HUES64 (cell line): ENCODE measurements at regions not wholly inside any gene's neighbourhood (a gene's known extent, or its start where the extent isn't known, plus 50 kb on each side); places are given as distances from the start of the nearest gene placed in this dataset.

Experiments used
- H3K27ac ChIP-seq: 2 replicates; pipeline ENCODE4 v1.7.0; 2013; ENCODE audit warnings: low read depth, low read length, inconsistent platforms
- H3K27me3 ChIP-seq: 2 replicates; pipeline ENCODE4 v1.6.1; 2013; ENCODE audit warnings: mild to moderate bottlenecking, low read length; ENCODE audit not compliant: insufficient read depth
- H3K36me3 ChIP-seq: 2 replicates; pipeline ENCODE4 v1.6.1; 2013; ENCODE audit warnings: mild to moderate bottlenecking, low read length; ENCODE audit not compliant: insufficient read depth
- H3K4me1 ChIP-seq: 2 replicates; pipeline ENCODE4 v1.6.1; 2013; ENCODE audit warnings: mild to moderate bottlenecking, low read length, moderate library complexity; ENCODE audit not compliant: insufficient read depth
- H3K4me3 ChIP-seq: 2 replicates; pipeline ENCODE4 v1.5.1; 2013; ENCODE audit warnings: mild to moderate bottlenecking, low read length, moderate library complexity
- H3K9ac ChIP-seq: 2 replicates; pipeline ENCODE4 v1.6.1; 2013; ENCODE audit warnings: mild to moderate bottlenecking, low read depth, low read length
- H3K9me3 ChIP-seq: 2 replicates; pipeline ENCODE4 v1.6.1; 2013; ENCODE audit warnings: low read depth, low read length; ENCODE audit not compliant: insufficient read depth
- WGBS: fragments of 150-250, 120-280 bp; methylation state at CpG from one replicate; pipeline ENCODE4 v1.1.7; 2013; ENCODE audit warnings: missing lambda C conversion rate; 5-methylcytosine and 5-hydroxymethylcytosine counted together

GRCh38 chr11:103530257-103530656 is 421.0 kb downstream of the DYNC2H1 start:
- H3K36me3 ChIP-seq: no peaks in the 10 kb centered on the region
- no peak overlapping the region for H3K27ac ChIP-seq
- peaks cover 20% of the 10 kb centered on the region for H3K4me1 ChIP-seq
- 100% methylated on average over 1 of the region's 4 CpGs for WGBS
- no peak overlapping the region for H3K9ac ChIP-seq
- no peaks in the 10 kb centered on the region for H3K27me3 ChIP-seq
- no peaks in the 10 kb centered on the region for H3K9me3 ChIP-seq
- no peak overlapping the region for H3K4me3 ChIP-seq

DNA sequence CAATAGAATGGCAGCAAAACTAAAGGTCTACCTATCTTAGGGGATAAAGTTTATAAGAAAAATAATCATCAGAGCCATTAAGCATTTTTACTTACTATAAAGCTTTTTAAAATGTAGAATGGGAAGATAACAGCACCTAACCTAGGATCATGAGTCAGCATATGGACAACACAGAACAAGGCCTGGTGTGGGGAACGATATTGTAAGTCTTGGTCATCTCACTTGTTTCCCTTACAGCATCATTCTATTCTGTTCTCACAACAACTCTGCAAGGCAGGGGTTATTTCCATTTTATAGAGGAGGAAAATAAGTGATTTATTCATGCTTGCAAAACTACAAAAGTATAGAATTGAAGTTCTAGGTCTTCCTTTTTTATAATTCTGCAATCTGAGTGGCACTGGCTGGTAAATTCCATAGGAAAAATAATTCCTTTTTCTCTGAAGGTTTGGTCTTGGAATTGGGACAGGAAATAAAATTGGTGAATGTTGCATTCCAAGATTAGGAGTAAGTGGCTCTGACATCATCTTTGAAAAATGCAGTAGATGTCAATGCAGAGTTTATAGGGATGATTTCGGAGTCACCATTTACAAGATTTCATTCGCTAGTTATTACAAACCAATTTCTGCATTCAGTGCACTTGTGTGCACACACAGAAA is 423.0 kb downstream of the DYNC2H1 start:
- Histone ChIP-seq H3K9ac (no peak overlapping the region), H3K27ac (no peak overlapping the region), H3K9me3 (no peaks in the 10 kb centered on the region), H3K27me3 (no peaks in the 10 kb centered on the region), H3K4me3 (no peak overlapping the region), H3K36me3 (no peaks in the 10 kb centered on the region), H3K4me1 (peaks cover 23% of the 10 kb centered on the region)
- WGBS: 89% methylated on average over 3 of the region's 3 CpGs

DNA sequence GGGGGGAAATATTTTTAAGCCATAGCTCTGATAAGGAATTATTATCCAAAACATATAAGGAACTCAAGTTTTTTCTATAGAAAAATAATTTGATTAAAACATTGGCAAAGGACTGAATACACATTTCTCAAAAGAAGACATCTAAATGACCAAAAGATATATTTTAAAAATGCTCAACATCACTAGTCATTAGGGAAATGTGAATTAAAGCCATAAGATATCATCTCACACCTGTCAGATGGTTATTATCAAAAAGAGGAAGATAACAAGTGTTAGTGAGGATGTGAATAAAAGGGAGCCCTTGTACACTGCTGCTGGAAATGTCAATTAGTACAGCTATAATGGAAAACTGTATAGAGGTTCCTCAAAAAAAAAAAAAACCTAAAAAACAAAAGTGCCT is 425.0 kb downstream of the DYNC2H1 start:
- no peaks in the 10 kb centered on the region for H3K9me3 ChIP-seq
- no peaks in the 10 kb centered on the region for H3K36me3 ChIP-seq
- H3K27ac ChIP-seq: no peak overlapping the region
- no peaks in the 10 kb centered on the region for H3K27me3 ChIP-seq
- H3K4me3 ChIP-seq: no peak overlapping the region
- H3K9ac ChIP-seq: no peak overlapping the region
- peaks cover 9% of the 10 kb centered on the region for H3K4me1 ChIP-seq

GRCh38 chr11:103534959-103535358 is 425.7 kb downstream of the DYNC2H1 start:
- no peak overlapping the region for H3K4me3 ChIP-seq
- no peak overlapping the region for H3K9ac ChIP-seq
- WGBS: no CpG with 5 or more reads among the region's 2 CpGs
- 0 out of 2 replicates have a peak, but pooled peaks cover 5% of the 10 kb centered on the region for H3K9me3 ChIP-seq
- H3K4me1 ChIP-seq: peaks cover 4% of the 10 kb centered on the region; the same call in 1 of the 2 replicates
- no peak overlapping the region for H3K27ac ChIP-seq
- no peaks in the 10 kb centered on the region for H3K27me3 ChIP-seq
- H3K36me3 ChIP-seq: no peaks in the 10 kb centered on the region

DNA sequence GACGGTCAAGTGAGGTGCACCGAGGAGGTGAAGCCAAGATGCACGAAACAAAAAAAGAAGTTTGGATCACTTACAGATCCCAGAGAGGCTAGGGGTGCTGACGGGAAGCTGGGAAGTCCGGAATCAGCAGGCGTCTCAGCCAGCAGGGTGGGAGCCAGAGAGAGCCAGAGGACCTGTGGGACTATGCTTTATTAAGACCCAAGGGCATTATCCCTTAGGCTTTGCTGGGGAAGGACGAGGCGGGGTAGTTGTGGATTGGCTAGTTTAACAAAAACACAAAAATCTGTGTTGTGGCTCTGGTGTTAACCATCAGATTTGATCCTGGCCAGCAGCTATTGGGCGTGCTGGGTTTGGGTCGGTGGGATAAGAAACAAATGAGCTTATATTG is 427.1 kb downstream of the DYNC2H1 start:
- H3K9me3 ChIP-seq: peaks cover 15% of the 10 kb centered on the region
- H3K27me3 ChIP-seq: no peaks in the 10 kb centered on the region
- no peak overlapping the region for H3K4me3 ChIP-seq
- no peak overlapping the region for H3K9ac ChIP-seq
- H3K36me3 ChIP-seq: no peaks in the 10 kb centered on the region
- WGBS: 92% methylated on average over 10 of the region's 10 CpGs
- peaks cover 4% of the 10 kb centered on the region; the same call in 1 of the 2 replicates for H3K4me1 ChIP-seq
- H3K27ac ChIP-seq: no peak overlapping the region

DNA sequence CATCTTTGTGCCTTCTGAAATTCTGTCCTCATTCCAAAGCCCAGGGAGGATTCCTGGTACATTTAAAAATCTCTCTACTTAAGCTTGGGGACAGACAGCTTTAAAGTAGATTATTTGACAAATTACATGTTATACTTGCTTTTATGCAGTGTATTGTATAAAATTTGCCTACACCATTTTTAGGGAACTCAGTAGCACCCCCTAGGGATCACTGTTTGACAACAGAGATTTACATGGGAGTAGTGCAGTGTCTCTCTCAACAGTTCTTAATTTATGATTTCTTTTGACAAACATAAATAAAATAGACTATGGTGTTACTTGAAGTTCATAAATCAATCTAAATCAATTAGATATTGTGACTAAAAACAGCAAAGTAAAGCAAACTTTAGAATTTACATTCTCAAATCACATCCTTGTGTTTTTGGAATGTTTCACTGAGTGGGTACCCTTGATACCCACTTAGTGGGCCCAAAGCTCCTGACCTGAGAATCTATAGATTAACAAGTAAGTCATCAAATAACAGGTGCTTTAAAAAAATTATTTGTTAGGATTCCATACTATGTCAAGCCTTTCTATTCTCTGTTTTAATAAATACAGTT is 428.8 kb downstream of the DYNC2H1 start:
- Histone ChIP-seq H3K9me3 (peaks cover 25% of the 10 kb centered on the region), H3K4me1 (peaks cover 4% of the 10 kb centered on the region; the same call in 1 of the 2 replicates), H3K27me3 (no peaks in the 10 kb centered on the region), H3K27ac (no peak overlapping the region), H3K4me3 (no peak overlapping the region), H3K36me3 (no peaks in the 10 kb centered on the region), H3K9ac (no peak overlapping the region)

DNA sequence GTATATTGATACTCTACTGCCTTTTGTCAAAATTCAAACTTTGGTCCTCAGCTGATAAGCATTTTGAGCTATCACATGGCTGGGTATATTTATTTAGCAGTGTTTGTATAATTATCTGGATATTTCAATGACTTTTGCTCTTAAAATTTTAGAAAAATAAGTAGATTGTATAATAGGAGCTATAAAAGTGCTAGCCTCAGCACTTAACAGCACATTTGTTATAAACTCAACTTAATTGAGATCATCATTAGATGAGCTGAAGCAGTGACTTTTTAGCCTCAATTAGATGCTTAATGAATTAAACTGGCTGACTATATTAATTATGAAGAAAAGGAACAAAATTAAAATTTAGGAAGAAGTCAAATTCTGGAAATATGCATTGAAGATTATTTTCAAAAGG is 429.9 kb downstream of the DYNC2H1 start:
- Histone ChIP-seq H3K4me3 (no peak overlapping the region), H3K36me3 (no peaks in the 10 kb centered on the region), H3K9me3 (peaks cover 25% of the 10 kb centered on the region), H3K27ac (no peak overlapping the region), H3K9ac (no peak overlapping the region), H3K27me3 (no peaks in the 10 kb centered on the region), H3K4me1 (peaks cover 4% of the 10 kb centered on the region; the same call in 1 of the 2 replicates)

DNA sequence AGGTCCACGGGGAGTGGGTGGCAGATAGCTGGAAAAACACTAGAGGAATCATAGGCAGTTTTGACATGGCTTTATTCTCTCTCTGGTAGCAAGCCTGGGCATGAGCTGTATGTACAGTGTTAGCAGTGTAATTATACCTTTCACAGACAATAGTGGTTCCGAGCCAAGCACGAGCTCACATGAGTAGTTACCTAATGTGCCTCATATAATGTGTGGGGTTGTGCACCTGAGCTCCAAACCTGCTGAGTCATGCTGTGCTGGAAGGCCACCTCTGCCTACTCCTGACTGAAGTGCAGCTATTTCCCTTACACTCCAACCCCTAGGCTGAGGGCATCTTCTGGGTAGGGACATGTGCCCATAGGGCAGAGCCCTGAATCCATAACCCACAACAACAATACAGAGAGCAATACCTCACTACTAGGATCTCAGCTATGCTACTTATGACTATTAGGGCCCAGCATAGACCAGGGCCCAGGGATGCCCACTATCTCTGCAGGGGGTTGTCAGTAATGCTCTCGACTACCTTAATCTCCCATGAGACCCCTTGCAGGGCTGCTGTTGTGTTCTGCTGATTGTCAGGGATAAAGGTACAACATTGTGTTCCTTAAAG is 432.1 kb downstream of the DYNC2H1 start:
- Histone ChIP-seq H3K27ac (no peak overlapping the region), H3K36me3 (no peaks in the 10 kb centered on the region), H3K4me1 (peaks cover 3% of the 10 kb centered on the region; the same call in 1 of the 2 replicates), H3K9me3 (peaks cover 25% of the 10 kb centered on the region), H3K4me3 (no peak overlapping the region), H3K9ac (no peak overlapping the region), H3K27me3 (no peaks in the 10 kb centered on the region)
- 90% methylated on average over 4 of the region's 4 CpGs for WGBS

DNA sequence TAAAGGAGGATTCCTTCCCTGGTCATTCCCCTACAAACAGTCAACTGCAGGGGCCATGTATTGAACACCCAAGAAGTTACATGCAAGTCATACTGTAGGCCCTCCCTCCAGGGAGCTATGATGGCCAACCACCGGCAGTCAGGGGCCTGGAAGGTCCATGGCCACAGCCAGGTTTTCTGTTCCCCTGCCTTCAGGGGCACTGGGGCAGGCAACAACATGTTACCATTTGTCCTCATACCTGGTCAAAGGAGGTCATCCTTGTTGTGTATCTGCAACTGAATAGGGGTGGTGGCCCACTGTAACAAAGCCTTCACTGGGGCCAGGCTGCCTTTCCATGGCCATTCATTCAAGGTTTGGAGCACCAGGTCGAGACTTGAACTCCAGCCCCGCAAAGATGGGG is 433.6 kb downstream of the DYNC2H1 start:
- Histone ChIP-seq H3K36me3 (no peaks in the 10 kb centered on the region), H3K4me3 (no peak overlapping the region), H3K27me3 (no peaks in the 10 kb centered on the region), H3K27ac (no peak overlapping the region), H3K9me3 (peaks cover 25% of the 10 kb centered on the region), H3K4me1 (no peaks in the 10 kb centered on the region), H3K9ac (no peak overlapping the region)
- 91% methylated on average over 3 of the region's 3 CpGs for WGBS

DNA sequence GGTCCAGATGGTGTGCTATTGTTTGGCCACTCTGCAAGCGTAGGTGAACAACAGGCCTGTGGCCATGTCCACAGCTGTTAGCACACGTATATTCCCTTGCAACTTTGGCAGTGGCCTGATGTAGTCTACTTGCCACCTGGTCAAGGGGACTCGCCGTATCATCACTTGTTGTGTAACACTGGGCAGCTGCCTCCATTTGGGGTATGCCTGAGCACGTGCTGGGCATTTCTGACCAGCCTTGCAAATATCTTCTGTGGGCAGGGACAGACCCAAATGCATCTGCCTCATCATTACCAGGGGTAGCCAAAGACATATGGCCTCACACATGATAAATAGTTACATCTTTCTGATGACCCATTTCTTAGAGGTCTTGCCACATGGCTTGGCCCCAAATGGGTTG is 434.2 kb downstream of the DYNC2H1 start:
- H3K4me3 ChIP-seq: no peak overlapping the region
- WGBS: 93% methylated on average over 5 of the region's 5 CpGs
- H3K27me3 ChIP-seq: no peaks in the 10 kb centered on the region
- H3K27ac ChIP-seq: no peak overlapping the region
- H3K9ac ChIP-seq: no peak overlapping the region
- peaks cover 25% of the 10 kb centered on the region for H3K9me3 ChIP-seq
- H3K36me3 ChIP-seq: no peaks in the 10 kb centered on the region
- no peaks in the 10 kb centered on the region for H3K4me1 ChIP-seq

- Histone ChIP-seq H3K27me3 (no peaks in the 10 kb centered on the region), H3K9me3 (peaks cover 20% of the 10 kb centered on the region), H3K4me1 (no peaks in the 10 kb centered on the region), H3K36me3 (no peaks in the 10 kb centered on the region), H3K9ac (no peak overlapping the region), H3K4me3 (no peak overlapping the region), H3K27ac (no peak overlapping the region)
- 91% methylated on average over 8 of the region's 8 CpGs for WGBS
These were observed 435.6 kb downstream of the DYNC2H1 start for GRCh38 chr11:103544874-103545273.
